IMR-90 (cell line): ENCODE measurements at regions not wholly inside any gene's neighbourhood (a gene's known extent, or its start where the extent isn't known, plus 50 kb on each side); places are given as distances from the start of the nearest gene placed in this dataset.

Experiments
- ATAC-seq: fragments of 200-7000 bp; cut with Tn5 transposase; 2 replicates; pipeline ENCODE4 v1.9.1; 2020; ENCODE audit warnings: low read depth, mild to moderate bottlenecking, moderate library complexity
- BruUV-seq: library from RNA; stranded (reverse); fragments of 400-500 nt; replicated peaks from 2 replicates; lab custom pipeline; 2021; lab: Mats Ljungman, UMichigan
- CTCF ChIA-PET: fragments of 300-600 bp; formaldehyde crosslinking; extraction: SDS; loops from one replicate; lab custom pipeline; 2021; ENCODE audit warnings: antibody characterized with exemption; lab: Yijun Ruan, JAX
- POLR2A ChIA-PET: fragments of 300-600 bp; sonication (Branson Sonifier 250); formaldehyde crosslinking; loops from one replicate; lab custom pipeline; 2022; ENCODE audit warnings: antibody characterized with exemption; ENCODE audit not compliant: unreplicated experiment; lab: Charles Lee
- DNase-seq: peaks from one replicate; pipeline ENCODE4 v3.0.0; 2013
- H2AFZ ChIP-seq: replicated peaks from 2 replicates; pipeline ENCODE3; 2013; ENCODE audit warnings: low read length, mild to moderate bottlenecking; ENCODE audit not compliant: poor library complexity
- H2AK5ac ChIP-seq: 2 replicates; pipeline ENCODE4 v1.6.1; 2013; ENCODE audit warnings: low read depth, low read length, inconsistent platforms
- H2AK9ac ChIP-seq: replicated peaks from 2 replicates; pipeline ENCODE3; 2013; ENCODE audit warnings: mild to moderate bottlenecking, low read depth, low read length, moderate library complexity; ENCODE audit not compliant: poor library complexity
- H2BK120ac ChIP-seq: 2 replicates; pipeline ENCODE4 v1.6.1; 2013; ENCODE audit warnings: low read depth, low read length, inconsistent platforms
- H2BK15ac ChIP-seq: 3 replicates; pipeline ENCODE4 v1.6.1; 2013; ENCODE audit warnings: low read depth, low read length, inconsistent platforms
- H2BK20ac ChIP-seq: 2 replicates; pipeline ENCODE4 v1.6.1; 2013; ENCODE audit warnings: low read depth, mild to moderate bottlenecking, inconsistent platforms, low read length, moderate library complexity
- H2BK5ac ChIP-seq: 2 replicates; pipeline ENCODE4 v1.6.1; 2013; ENCODE audit warnings: mild to moderate bottlenecking, low read depth, low read length, inconsistent platforms; ENCODE audit not compliant: poor library complexity, severe bottlenecking
- H3K14ac ChIP-seq: replicated peaks from 2 replicates; pipeline ENCODE4 v1.6.1; 2013; ENCODE audit warnings: low read depth, low read length, inconsistent platforms
- H3K18ac ChIP-seq: 2 replicates; pipeline ENCODE4 v1.6.1; 2013; ENCODE audit warnings: low read depth, low read length, control low read depth
- H3K23ac ChIP-seq: 2 replicates; pipeline ENCODE4 v1.6.1; 2013; ENCODE audit warnings: low read depth, low read length, inconsistent platforms
- H3K27ac ChIP-seq: 2 replicates; pipeline ENCODE4 v1.5.1; 2013; ENCODE audit warnings: mild to moderate bottlenecking, control low read depth, low read length; ENCODE audit not compliant: insufficient read depth
- H3K27me3 ChIP-seq: 2 replicates; pipeline ENCODE4 v1.6.1; 2013; ENCODE audit warnings: low read length; ENCODE audit not compliant: control insufficient read depth, insufficient read depth
- H3K36me3 ChIP-seq: 2 replicates; pipeline ENCODE4 v1.6.1; 2013; ENCODE audit warnings: low read length, mixed read lengths; ENCODE audit not compliant: control insufficient read depth, insufficient read depth
- H3K4ac ChIP-seq: 2 replicates; pipeline ENCODE4 v1.6.1; 2013; ENCODE audit warnings: low read depth, low read length, inconsistent platforms
- H3K4me1 ChIP-seq: 2 replicates; pipeline ENCODE4 v1.6.1; 2013; ENCODE audit warnings: low read length, mixed read lengths; ENCODE audit not compliant: control insufficient read depth, insufficient read depth
- H3K4me2 ChIP-seq: 2 replicates; pipeline ENCODE4 v1.6.1; 2013; ENCODE audit warnings: low read depth, mild to moderate bottlenecking, control low read depth, low read length, moderate library complexity
- H3K4me3 ChIP-seq: 2 replicates; pipeline ENCODE4 v1.5.1; 2013; ENCODE audit warnings: low read depth, mild to moderate bottlenecking, control low read depth, low read length, moderate library complexity; ENCODE audit not compliant: insufficient read depth
- H3K56ac ChIP-seq: 2 replicates; pipeline ENCODE4 v1.6.1; 2013; ENCODE audit warnings: low read length, inconsistent platforms; ENCODE audit not compliant: insufficient read depth; ENCODE audit errors: extremely low read depth
- H3K79me1 ChIP-seq, 2 experiments: 2 replicates each; pipeline ENCODE4 v1.6.1; 2013; ENCODE audit warnings: low read length in 2 of 2, inconsistent platforms in 1 of 2, low read depth in 1 of 2
- H3K9ac ChIP-seq: 2 replicates; pipeline ENCODE4 v1.6.1; 2013; ENCODE audit warnings: low read depth, low read length, control low read depth
- H3K9me1 ChIP-seq: 2 replicates; pipeline ENCODE4 v1.6.1; 2013; ENCODE audit warnings: low read length, inconsistent platforms; ENCODE audit not compliant: insufficient read depth
- H3K9me3 ChIP-seq: 2 replicates; pipeline ENCODE4 v1.6.1; 2013; ENCODE audit warnings: low read length; ENCODE audit not compliant: control insufficient read depth, insufficient read depth
- H4K20me1 ChIP-seq: 2 replicates; pipeline ENCODE4 v1.6.1; 2013; ENCODE audit warnings: low read length, inconsistent platforms; ENCODE audit not compliant: insufficient read depth
- H4K5ac ChIP-seq: 2 replicates; pipeline ENCODE4 v1.6.1; 2013; ENCODE audit warnings: mild to moderate bottlenecking, low read depth, low read length, control low read depth
- H4K8ac ChIP-seq, 2 experiments: 2 replicates each; pipeline ENCODE4 v1.6.1; 2013; ENCODE audit warnings: low read depth in 2 of 2, low read length in 2 of 2, control low read depth in 1 of 2, inconsistent platforms in 1 of 2
- H4K91ac ChIP-seq: 2 replicates; pipeline ENCODE4 v1.6.1; 2013; ENCODE audit warnings: low read depth, low read length, inconsistent platforms; ENCODE audit not compliant: insufficient read depth
- CTCF ChIP-seq: conservative IDR thresholded peaks from 2 replicates; pipeline ENCODE4 v1.5.1; 2012; ENCODE audit warnings: mild to moderate bottlenecking, low read depth, low read length, improper control_type of control experiment
- MAFK ChIP-seq: IDR thresholded peaks from 2 replicates; pipeline ENCODE4 v1.6.1; 2012; ENCODE audit warnings: low read depth, low read length, improper control_type of control experiment
- WGBS, 2 experiments: methylation state at CpG; one replicate each; pipeline versions ENCODE4 v1.1.5 to v1.1.7; 2013; ENCODE audit warnings: missing lambda C conversion rate in 2 of 2; ENCODE audit not compliant: insufficient read length in 1 of 2; ENCODE audit errors: extremely low coverage in 2 of 2; 5-methylcytosine and 5-hydroxymethylcytosine counted together
- dilution Hi-C: fragments of 300-500 bp; cut with HindIII; formaldehyde crosslinking; loops from one replicate; pipeline ENCODE4 v1.14.3; 2018; ENCODE audit warnings: low sequenced_read_pairs; ENCODE audit not compliant: unreplicated experiment
- in situ Hi-C: fragments of 300-500 bp; cut with MboI; formaldehyde crosslinking; loops from 3 replicates; pipeline ENCODE4 v1.14.3; 2019; ENCODE audit warnings: low sequenced_read_pairs, inconsistent platforms, mixed read lengths
- intact Hi-C: fragments of 100-400 bp; cut with micrococcal nuclease; formaldehyde crosslinking; loops from 2 replicates; pipeline ENCODE4 v1.10.0; 2022
- TF ChIP-seq, protein P1 (sequence below): fragments of 150-350 bp; IDR thresholded peaks from 2 replicates; pipeline ENCODE4 v1.6.1; 2016; ENCODE audit warnings: low read depth, mild to moderate bottlenecking, low read length, moderate library complexity, borderline replicate concordance

- no peak for TF ChIP-seq CTCF
- TF ChIP-seq, protein P1, sequence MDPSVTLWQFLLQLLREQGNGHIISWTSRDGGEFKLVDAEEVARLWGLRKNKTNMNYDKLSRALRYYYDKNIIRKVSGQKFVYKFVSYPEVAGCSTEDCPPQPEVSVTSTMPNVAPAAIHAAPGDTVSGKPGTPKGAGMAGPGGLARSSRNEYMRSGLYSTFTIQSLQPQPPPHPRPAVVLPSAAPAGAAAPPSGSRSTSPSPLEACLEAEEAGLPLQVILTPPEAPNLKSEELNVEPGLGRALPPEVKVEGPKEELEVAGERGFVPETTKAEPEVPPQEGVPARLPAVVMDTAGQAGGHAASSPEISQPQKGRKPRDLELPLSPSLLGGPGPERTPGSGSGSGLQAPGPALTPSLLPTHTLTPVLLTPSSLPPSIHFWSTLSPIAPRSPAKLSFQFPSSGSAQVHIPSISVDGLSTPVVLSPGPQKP: no peak
- TF ChIP-seq MAFK: no peak
- DNase-seq (no peak), ATAC-seq (no peak)
- no CpG with 5 or more reads among the region's 5 CpGs for WGBS, 2 experiments
- H3K27ac ChIP-seq: no peak overlapping the region
- no peak overlapping the region for H3K18ac ChIP-seq
- H3K23ac ChIP-seq: no peak overlapping the region
- H2BK15ac ChIP-seq: no peak overlapping the region
- no peak overlapping the region for H3K4ac ChIP-seq
- intact Hi-C loops: no loop called here
- POLR2A ChIA-PET: no interaction called here
- no peak overlapping the region for H3K4me2 ChIP-seq
- H2BK120ac ChIP-seq: no peak overlapping the region
- no peaks in the 10 kb centered on the region; the same call in 1 of the 2 replicates for H3K4me1 ChIP-seq
- no peaks in the 10 kb centered on the region for H3K9me1 ChIP-seq
- dilution Hi-C loops: no loop called here
- no TSS peak for BruUV-seq
- no peak overlapping the region for H4K5ac ChIP-seq
- no peak overlapping the region for H3K4me3 ChIP-seq
- no peaks in the 10 kb centered on the region for H3K9me3 ChIP-seq
- CTCF ChIA-PET: interaction anchor here (0.7 kb wide), 1 partner anchor 249 kb away, joined by 3 read pairs; no protein-coding TSS in a partner anchor
- no peak overlapping the region for H2AFZ ChIP-seq
- no peak overlapping the region for H4K91ac ChIP-seq
- H2BK5ac ChIP-seq: no peak overlapping the region
- H2BK20ac ChIP-seq: no peak overlapping the region
- H3K56ac ChIP-seq: no peak overlapping the region
- H4K8ac ChIP-seq: no peak overlapping the region
- in situ Hi-C loops: no loop called here
- H4K20me1 ChIP-seq: no peaks in the 10 kb centered on the region
- H3K14ac ChIP-seq: no peak overlapping the region
- H3K27me3 ChIP-seq: peaks cover 40% of the 10 kb centered on the region
- no peaks in the 10 kb centered on the region for H3K79me1 ChIP-seq
- H3K9ac ChIP-seq: no peak overlapping the region
- no peak overlapping the region for H2AK9ac ChIP-seq
- no peaks in the 10 kb centered on the region for H3K36me3 ChIP-seq
- H2AK5ac ChIP-seq: no peak overlapping the region
These were observed 105.7 kb upstream of the KCTD1 start for GRCh38 chr18:26653943-26654615.
